ENCODE measurements at regions not wholly inside any gene's neighbourhood (a gene's known extent, or its start where the extent isn't known, plus 50 kb on each side); places are given as distances from the start of the nearest gene placed in this dataset.
"Not testable (repeated sequence)": the region's sequence is repeated elsewhere in the genome, so short reads cannot be mapped to it uniquely, and the experiment has no call there.

DNA sequence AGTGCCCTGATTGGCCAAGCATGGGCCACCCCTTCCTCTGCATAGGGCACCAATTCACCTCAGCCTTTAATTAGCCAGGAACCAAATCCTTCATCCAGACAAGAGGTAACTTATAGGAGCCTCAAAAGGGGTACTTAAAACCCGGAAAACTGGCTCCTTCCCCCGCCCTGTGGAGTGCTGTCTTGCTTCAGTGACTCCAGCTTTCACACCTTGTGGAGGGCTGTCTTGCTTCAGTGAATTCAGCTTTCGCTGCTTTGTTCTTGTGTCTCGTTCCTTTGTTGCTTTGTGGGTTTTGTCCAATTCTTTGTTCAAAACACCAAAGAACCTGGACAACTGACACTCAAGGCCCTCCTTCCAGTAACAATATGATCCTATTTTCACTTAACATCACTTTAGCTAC is 82.2 kb upstream of the FRG1 start:
- TF ChIP-seq, protein P1, sequence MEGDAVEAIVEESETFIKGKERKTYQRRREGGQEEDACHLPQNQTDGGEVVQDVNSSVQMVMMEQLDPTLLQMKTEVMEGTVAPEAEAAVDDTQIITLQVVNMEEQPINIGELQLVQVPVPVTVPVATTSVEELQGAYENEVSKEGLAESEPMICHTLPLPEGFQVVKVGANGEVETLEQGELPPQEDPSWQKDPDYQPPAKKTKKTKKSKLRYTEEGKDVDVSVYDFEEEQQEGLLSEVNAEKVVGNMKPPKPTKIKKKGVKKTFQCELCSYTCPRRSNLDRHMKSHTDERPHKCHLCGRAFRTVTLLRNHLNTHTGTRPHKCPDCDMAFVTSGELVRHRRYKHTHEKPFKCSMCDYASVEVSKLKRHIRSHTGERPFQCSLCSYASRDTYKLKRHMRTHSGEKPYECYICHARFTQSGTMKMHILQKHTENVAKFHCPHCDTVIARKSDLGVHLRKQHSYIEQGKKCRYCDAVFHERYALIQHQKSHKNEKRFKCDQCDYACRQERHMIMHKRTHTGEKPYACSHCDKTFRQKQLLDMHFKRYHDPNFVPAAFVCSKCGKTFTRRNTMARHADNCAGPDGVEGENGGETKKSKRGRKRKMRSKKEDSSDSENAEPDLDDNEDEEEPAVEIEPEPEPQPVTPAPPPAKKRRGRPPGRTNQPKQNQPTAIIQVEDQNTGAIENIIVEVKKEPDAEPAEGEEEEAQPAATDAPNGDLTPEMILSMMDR (IDR thresholded peaks at IDR 0.05; ENCODE audit: borderline replicate concordance, insufficient read depth, low read depth, low read length): no peak

DNA sequence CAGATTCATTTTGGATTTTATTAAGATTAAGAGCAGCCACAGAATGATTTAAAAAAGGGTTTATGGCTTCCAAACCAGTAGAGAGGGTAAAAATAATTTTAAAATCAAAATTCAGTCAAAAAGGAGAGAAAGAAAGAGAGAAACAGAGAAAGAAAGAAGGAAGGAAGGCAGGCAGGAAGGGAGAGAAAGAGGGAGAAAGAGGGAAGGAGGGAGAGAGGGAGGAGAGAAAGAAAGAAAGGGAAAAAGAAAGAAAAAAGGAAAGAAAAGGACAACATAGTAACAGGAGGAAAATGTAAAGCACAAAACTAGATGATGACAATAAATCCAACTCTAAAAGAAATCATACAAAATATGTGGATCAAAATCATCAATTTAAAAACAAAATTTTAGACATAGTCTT is 79.6 kb upstream of the FRG1 start:
- H3K4me3 ChIP-seq (ENCODE audit: low read depth, low read length): no peak overlapping the region
- TF ChIP-seq, protein P1 (IDR thresholded peaks at IDR 0.05; ENCODE audit: borderline replicate concordance, insufficient read depth, low read depth, low read length): no peak

More for the DNA sequence above, 82.2 kb upstream of the FRG1 start:
- H3K4me3 ChIP-seq (ENCODE audit: low read depth, low read length): no peak overlapping the region

DNA sequence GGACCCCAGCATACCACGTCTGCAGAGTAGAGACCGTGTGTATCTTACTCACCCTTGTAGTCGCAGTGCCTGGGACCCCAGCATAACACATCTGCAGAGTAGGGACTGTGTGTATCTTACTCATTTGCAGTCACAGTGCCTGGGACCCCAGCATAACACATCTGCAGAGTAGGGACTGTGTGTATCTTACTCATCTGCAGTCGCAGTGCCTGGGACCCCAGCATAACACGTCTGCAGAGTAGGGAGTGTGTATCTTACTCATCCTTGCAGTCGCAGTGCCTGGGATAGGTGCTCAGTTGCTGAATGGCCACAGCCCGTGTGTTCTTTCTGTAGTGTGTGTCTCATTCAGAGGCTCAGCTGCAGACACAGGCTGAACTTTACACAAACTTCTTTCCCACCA is 71.4 kb upstream of the FRG1 start:
- no peak overlapping the region for H3K4me3 ChIP-seq (ENCODE audit: low read depth, low read length)
- TF ChIP-seq, protein P1 (IDR thresholded peaks at IDR 0.05; ENCODE audit: borderline replicate concordance, insufficient read depth, low read depth, low read length): no peak

DNA sequence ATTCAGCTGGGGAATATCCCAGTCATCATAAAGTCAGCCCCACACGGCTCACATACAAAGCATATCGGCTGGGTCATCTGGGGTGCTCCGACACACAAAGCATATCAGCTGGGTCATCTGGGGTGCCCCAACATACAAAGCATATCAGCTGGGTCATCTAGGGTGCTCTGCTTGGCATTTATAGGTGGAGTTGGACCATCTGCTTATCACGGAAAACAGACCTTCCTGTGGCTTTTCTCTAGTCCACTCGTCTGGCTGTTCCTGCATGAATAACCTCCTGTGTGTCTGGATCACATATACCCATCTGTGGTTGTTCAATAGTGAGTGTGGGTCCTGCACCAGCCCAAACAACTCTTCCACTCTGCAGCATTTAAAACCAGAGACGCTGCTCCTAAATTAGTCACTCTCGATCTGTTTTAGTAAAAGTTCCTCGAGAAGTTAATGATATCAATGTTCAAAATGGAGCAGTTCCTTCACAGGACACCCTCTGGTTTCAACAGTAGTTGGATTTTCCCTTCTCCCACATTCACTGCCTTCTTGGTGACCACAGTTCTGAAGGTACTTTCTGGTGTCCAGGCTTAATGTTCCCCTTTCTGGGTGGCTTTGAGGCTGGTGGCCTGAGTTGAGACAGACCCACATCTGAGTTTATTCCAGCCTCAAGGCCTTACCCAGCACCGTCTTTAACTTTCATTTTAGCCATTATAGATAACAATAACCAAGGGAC is 70.0 kb upstream of the FRG1 start:
- TF ChIP-seq, protein P1 (IDR thresholded peaks at IDR 0.05; ENCODE audit: borderline replicate concordance, insufficient read depth, low read depth, low read length): no peak

DNA sequence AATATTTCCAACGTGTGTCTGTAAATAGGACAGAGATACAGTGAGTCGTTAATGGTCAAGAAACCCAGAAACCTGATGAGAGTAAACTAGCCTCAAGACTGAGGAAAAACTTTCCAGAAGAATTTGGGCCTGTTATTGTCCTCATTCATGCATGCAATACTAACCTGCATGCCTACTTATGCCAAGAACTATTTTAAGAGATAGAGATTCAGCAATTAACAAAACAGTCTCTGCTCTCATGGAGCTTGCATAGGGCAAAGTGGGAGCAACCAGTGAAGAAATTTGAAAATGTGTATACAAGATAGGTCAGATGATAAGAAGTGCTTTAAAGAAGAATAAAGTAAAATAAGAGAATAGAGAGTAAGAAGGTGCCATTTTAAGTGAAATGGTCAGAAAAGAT is 66.1 kb upstream of the FRG1 start:
- TF ChIP-seq, protein P1 (IDR thresholded peaks at IDR 0.05; ENCODE audit: borderline replicate concordance, insufficient read depth, low read depth, low read length): no peak
- no peak overlapping the region for H3K4me3 ChIP-seq (ENCODE audit: low read depth, low read length)

More for the DNA sequence above, 70.0 kb upstream of the FRG1 start:
- H3K4me3 ChIP-seq (ENCODE audit: low read depth, low read length): no peak overlapping the region

GRCh38 chr4:189881190-189881589 is 59.5 kb upstream of the FRG1 start:
- H3K4me3 ChIP-seq (ENCODE audit: low read depth, low read length): not testable (repeated sequence)

DNA sequence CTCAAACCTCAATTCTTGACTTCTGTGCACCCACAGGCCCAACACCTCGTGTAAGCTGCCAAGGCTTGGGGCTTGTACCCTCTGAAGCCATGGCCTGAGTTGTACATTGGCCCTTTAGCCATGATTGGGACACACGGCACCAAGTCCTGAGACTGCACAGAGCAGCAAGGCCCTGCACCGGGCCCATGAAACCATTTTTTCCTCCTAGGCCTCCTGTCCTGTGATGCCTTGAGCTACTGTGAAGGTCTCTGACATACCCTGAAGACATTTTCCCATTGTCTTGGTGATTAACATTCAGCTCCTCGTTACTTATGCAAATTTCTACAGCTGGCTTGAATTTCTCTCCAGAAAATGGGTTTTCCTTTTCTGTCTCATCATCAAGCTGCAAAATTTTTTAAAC is 52.3 kb upstream of the FRG1 start:
- H3K4me3 ChIP-seq (ENCODE audit: low read depth, low read length): not testable (repeated sequence)

Data from GM12875 (cell line).